H1 (cell line): ENCODE measurements at regions not wholly inside any gene's neighbourhood (a gene's known extent, or its start where the extent isn't known, plus 50 kb on each side); places are given as distances from the start of the nearest gene placed in this dataset.

Source experiments
- BACH1 ChIP-seq: IDR thresholded peaks from 2 replicates; pipeline ENCODE4 v1.6.1; 2012; ENCODE audit warnings: low read length, improper control_type of control experiment
- CTBP2 ChIP-seq: IDR thresholded peaks from 2 replicates; pipeline ENCODE4 v1.7.0; 2011; ENCODE audit warnings: borderline replicate concordance, mild to moderate bottlenecking, moderate library complexity, mixed read lengths, low read length; ENCODE audit not compliant: insufficient read depth, insufficient read length
- TAF7 ChIP-seq: optimal IDR thresholded peaks from 2 replicates; pipeline ENCODE3; 2011; ENCODE audit warnings: low read depth, mild to moderate bottlenecking, inconsistent platforms, low read length, moderate library complexity, borderline replicate concordance

DNA sequence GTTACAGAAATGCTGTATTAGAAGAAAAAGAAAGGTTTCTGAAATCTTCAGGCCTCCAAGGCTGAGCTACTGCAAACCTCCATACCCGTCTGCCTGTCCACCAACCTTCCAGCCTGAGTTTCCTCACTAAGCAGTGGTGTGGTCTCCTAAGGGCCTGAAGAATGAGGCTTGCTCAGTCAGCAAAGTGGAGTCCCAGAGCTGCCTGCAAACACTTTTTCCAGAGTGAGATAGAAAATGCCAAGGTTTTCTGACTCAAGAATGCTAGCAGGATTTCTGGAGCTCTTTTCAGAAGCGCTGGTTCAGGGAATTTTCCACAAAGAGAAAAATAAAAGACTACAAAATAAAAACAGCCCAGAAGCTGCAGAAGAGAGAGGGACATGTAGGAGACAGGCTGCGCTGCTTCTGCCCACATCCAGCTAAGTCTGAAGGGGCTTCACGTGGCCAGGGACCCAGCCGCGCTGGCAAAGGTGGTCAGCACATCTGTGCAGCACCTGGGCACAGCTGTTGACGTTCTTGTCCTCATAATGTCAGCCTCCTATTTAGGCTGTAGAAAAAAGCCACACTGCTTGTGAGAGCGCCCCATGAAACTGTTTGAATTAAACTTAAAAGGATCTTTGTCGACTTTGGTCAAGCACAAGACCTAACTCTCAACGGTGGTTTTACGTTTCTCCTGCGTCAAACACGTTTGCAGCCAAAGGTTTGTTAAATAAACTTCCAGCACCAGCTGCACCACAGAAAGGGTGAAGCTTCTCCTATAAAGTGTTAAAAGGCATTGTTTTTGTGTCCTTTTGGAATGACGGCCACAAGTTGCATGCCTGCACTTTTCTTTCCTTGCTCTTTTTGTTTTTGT, 209.0 kb downstream of the THBS2 start (continued):
- TF ChIP-seq TAF7 (no peak), CTBP2 (no peak), BACH1 (no peak)
